ENCODE measurements at regions not wholly inside any gene's neighbourhood (a gene's known extent, or its start where the extent isn't known, plus 50 kb on each side); places are given as distances from the start of the nearest gene placed in this dataset.

DNA sequence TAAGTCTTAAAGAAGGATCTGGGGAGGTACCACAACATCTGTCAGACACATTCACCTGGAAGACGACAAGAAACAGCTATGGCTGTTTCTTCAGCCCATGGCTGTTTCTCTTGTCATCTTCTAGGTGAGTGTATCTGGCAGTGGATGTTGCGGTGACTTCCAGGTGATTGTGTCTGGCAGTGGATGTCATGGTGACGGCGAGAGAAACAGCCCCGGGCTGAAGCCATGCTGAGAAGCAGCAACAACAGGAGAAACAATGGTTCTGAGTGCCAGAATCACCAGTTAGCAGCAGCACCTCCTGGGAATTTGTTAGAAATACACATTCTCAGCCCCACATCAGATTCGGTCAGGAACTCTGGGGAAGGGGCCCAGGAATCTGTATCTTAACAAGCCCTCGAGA is 68.6 kb upstream of the SYPL1 start:
- TF ChIP-seq, protein P1, sequence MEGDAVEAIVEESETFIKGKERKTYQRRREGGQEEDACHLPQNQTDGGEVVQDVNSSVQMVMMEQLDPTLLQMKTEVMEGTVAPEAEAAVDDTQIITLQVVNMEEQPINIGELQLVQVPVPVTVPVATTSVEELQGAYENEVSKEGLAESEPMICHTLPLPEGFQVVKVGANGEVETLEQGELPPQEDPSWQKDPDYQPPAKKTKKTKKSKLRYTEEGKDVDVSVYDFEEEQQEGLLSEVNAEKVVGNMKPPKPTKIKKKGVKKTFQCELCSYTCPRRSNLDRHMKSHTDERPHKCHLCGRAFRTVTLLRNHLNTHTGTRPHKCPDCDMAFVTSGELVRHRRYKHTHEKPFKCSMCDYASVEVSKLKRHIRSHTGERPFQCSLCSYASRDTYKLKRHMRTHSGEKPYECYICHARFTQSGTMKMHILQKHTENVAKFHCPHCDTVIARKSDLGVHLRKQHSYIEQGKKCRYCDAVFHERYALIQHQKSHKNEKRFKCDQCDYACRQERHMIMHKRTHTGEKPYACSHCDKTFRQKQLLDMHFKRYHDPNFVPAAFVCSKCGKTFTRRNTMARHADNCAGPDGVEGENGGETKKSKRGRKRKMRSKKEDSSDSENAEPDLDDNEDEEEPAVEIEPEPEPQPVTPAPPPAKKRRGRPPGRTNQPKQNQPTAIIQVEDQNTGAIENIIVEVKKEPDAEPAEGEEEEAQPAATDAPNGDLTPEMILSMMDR (IDR thresholded peaks at IDR 0.05; ENCODE audit: low read depth, low read length): no peak
- TF ChIP-seq, protein P2, sequence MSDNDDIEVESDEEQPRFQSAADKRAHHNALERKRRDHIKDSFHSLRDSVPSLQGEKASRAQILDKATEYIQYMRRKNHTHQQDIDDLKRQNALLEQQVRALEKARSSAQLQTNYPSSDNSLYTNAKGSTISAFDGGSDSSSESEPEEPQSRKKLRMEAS (IDR thresholded peaks at IDR 0.05; ENCODE audit: low read depth, low read length): no peak
